ENCODE measurements at regions not wholly inside any gene's neighbourhood (a gene's known extent, or its start where the extent isn't known, plus 50 kb on each side); places are given as distances from the start of the nearest gene placed in this dataset.

GRCh38 chr3:154015307-154015706 is 105.9 kb upstream of the ARHGEF26 start:
- no peaks in the 10 kb centered on the region for H3K9me2 ChIP-seq (ENCODE audit: insufficient read depth)
- BruUV-seq (replicated peaks) = no TSS peak
- H3K4me3 ChIP-seq (replicated peaks in 1 of 2; ENCODE audit: low read depth in 1 of 2, low read length in 2 of 2) = no peak overlapping the region
- no peaks in the 10 kb centered on the region for H3K9me3 ChIP-seq (ENCODE audit: control insufficient read depth in 1 of 2, insufficient read depth in 1 of 2, low read depth in 1 of 2, low read length in 2 of 2)
- ChIA-PET POLR2A (no interaction called here), CTCF (no interaction called here), RAD21 (ENCODE audit: low non-redundant PET in 1 of 2, low total read pairs in 2 of 2, uncharacterized antibody in 2 of 2, unreplicated experiment in 2 of 2) (no interaction called here)
- H3K27ac ChIP-seq (ENCODE audit: low read depth, low read length) = no peak overlapping the region
- no peak overlapping the region for H2AFZ ChIP-seq (ENCODE audit: low read depth, low read length, poor library complexity, severe bottlenecking)
- ATAC-seq = no peak
- no peak overlapping the region for H3K4me2 ChIP-seq (ENCODE audit: low read length)
- DNase-seq (ENCODE audit: low read depth, low spot score) = no peak
- no peak overlapping the region for H3K9ac ChIP-seq (ENCODE audit: low read length)
- TF ChIP-seq SIN3A (IDR thresholded peaks at IDR 0.05; ENCODE audit: low read depth) = no peak
- no peak for TF ChIP-seq SP1 (IDR thresholded peaks at IDR 0.05; ENCODE audit: low read depth)
- intact Hi-C loops (cut with micrococcal nuclease) = no loop called here
- H3K4me1 ChIP-seq (ENCODE audit: control insufficient read depth in 1 of 2, insufficient read depth in 2 of 2, low read length in 2 of 2) = no peaks in the 10 kb centered on the region
- no peaks in the 10 kb centered on the region for H3K79me2 ChIP-seq (ENCODE audit: insufficient read depth, low read length)
- no peaks in the 10 kb centered on the region for H3K27me3 ChIP-seq (ENCODE audit: insufficient read depth, low read length)
- H4K20me1 ChIP-seq (ENCODE audit: insufficient read depth) = no peaks in the 10 kb centered on the region
- H3K36me3 ChIP-seq (ENCODE audit: control insufficient read depth in 1 of 2, insufficient read depth in 2 of 2, low read length in 2 of 2) = no peaks in the 10 kb centered on the region

DNA sequence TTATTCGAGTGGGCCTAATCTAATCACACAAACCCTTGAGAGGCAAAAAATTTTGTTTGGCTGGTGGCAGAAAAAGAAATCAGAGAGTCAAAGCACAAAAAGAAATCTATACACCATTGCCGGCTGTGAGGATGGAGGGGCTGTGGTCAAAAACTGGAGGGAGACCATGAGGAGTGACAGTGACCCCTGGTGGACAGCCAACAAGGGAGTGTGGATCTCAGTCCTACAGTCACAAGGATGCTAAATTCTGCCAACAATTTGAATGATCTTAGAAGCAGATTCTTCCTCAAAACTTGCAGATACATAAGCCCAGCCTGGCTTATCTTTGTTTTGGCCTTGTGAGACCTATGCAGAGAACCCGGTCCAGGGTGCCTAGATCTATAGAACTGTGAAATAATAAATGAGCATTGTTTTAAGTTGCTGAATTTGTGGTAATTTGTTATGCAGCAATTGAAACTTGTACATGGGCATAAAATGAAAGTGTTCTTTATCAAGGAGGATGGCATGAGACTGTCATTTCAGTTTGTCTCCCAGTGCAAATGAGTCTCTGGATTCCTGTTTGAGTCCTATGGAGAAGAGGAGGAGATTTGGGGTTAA is 103.0 kb upstream of the ARHGEF26 start:
- DNase-seq (ENCODE audit: low read depth, low spot score) (peak; percentile 45), ATAC-seq (peak; percentile 94)
- intact Hi-C loops (cut with micrococcal nuclease) = no loop called here
- no TSS peak for BruUV-seq (replicated peaks)
- Histone ChIP-seq H2AFZ (ENCODE audit: low read depth, low read length, poor library complexity, severe bottlenecking) (peak overlapping the region; percentile 83), H3K9me3 (ENCODE audit: control insufficient read depth in 1 of 2, insufficient read depth in 1 of 2, low read depth in 1 of 2, low read length in 2 of 2) (no peaks in the 10 kb centered on the region), H3K27me3 (ENCODE audit: insufficient read depth, low read length) (no peaks in the 10 kb centered on the region), H3K36me3 (ENCODE audit: control insufficient read depth in 1 of 2, insufficient read depth in 2 of 2, low read length in 2 of 2) (no peaks in the 10 kb centered on the region), H3K9me2 (ENCODE audit: insufficient read depth) (no peaks in the 10 kb centered on the region), H3K4me2 (ENCODE audit: low read length) (no peak overlapping the region), H3K4me1 (ENCODE audit: control insufficient read depth in 1 of 2, insufficient read depth in 2 of 2, low read length in 2 of 2) (no peaks in the 10 kb centered on the region), H4K20me1 (ENCODE audit: insufficient read depth) (no peaks in the 10 kb centered on the region), H3K27ac (ENCODE audit: low read depth, low read length) (no peak overlapping the region), H3K79me2 (ENCODE audit: insufficient read depth, low read length) (no peaks in the 10 kb centered on the region), H3K9ac (ENCODE audit: low read length) (no peak overlapping the region), H3K4me3 (replicated peaks in 1 of 2; ENCODE audit: low read depth in 1 of 2, low read length in 2 of 2) (no peak overlapping the region)
- TF ChIP-seq YY1 (IDR thresholded peaks at IDR 0.05; ENCODE audit: extremely low read depth, insufficient replicate concordance, low read depth, low read length) (no peak), ZFX (IDR thresholded peaks at IDR 0.05) (no peak), CBX3 (IDR thresholded peaks at IDR 0.05; ENCODE audit: low read depth) (0 out of 2 replicates have a peak, but pooled peaks have one; percentile 50), POLR2A (IDR thresholded peaks at IDR 0.05; ENCODE audit: borderline replicate concordance, extremely low read depth, insufficient read depth, insufficient read length) (no peak), ZNF274 (IDR thresholded peaks at IDR 0.05; ENCODE audit: low read depth, low read length) (no peak), CEBPB (IDR thresholded peaks at IDR 0.05; ENCODE audit: low read depth) (no peak), ELF1 (IDR thresholded peaks at IDR 0.05; ENCODE audit: borderline replicate concordance, low read depth) (no peak), EGR1 (IDR thresholded peaks at IDR 0.05; ENCODE audit: low read depth) (no peak), TCF7L2 (IDR thresholded peaks at IDR 0.05; ENCODE audit: borderline replicate concordance, extremely low read depth, insufficient read depth, insufficient read length) (no peak), RAD21 (IDR thresholded peaks at IDR 0.05; ENCODE audit: low read depth) (peak; percentile 57)
- TF ChIP-seq, protein P1, sequence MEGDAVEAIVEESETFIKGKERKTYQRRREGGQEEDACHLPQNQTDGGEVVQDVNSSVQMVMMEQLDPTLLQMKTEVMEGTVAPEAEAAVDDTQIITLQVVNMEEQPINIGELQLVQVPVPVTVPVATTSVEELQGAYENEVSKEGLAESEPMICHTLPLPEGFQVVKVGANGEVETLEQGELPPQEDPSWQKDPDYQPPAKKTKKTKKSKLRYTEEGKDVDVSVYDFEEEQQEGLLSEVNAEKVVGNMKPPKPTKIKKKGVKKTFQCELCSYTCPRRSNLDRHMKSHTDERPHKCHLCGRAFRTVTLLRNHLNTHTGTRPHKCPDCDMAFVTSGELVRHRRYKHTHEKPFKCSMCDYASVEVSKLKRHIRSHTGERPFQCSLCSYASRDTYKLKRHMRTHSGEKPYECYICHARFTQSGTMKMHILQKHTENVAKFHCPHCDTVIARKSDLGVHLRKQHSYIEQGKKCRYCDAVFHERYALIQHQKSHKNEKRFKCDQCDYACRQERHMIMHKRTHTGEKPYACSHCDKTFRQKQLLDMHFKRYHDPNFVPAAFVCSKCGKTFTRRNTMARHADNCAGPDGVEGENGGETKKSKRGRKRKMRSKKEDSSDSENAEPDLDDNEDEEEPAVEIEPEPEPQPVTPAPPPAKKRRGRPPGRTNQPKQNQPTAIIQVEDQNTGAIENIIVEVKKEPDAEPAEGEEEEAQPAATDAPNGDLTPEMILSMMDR (IDR thresholded peaks at IDR 0.05 in 2 of 3, conservative IDR thresholded peaks at IDR 0.05 in 1 of 3; ENCODE audit: borderline replicate concordance in 1 of 3, insufficient read depth in 1 of 3, low read depth in 2 of 3, low read length in 2 of 3) = peak; percentile 27 to 88 (median 86); a peak in 5 of 6 replicates
- CTCF ChIA-PET = interaction anchor here (1.2 to 1.9 kb wide), 3 partner anchors 8 to 14 kb away, joined by 3 to 5 read pairs (median 4); no protein-coding TSS in a partner anchor
- POLR2A ChIA-PET = no interaction called here
- RAD21 ChIA-PET (ENCODE audit: low non-redundant PET in 1 of 2, low total read pairs in 2 of 2, uncharacterized antibody in 2 of 2, unreplicated experiment in 2 of 2) = no interaction called here

Measured in HCT116 (cell line).